H1 (cell line): ENCODE measurements at regions not wholly inside any gene's neighbourhood (a gene's known extent, or its start where the extent isn't known, plus 50 kb on each side); places are given as distances from the start of the nearest gene placed in this dataset.

Experiments
- BACH1 ChIP-seq: IDR thresholded peaks from 2 replicates; pipeline ENCODE4 v1.6.1; 2012; ENCODE audit warnings: low read length, improper control_type of control experiment
- CTBP2 ChIP-seq: IDR thresholded peaks from 2 replicates; pipeline ENCODE4 v1.7.0; 2011; ENCODE audit warnings: borderline replicate concordance, mild to moderate bottlenecking, moderate library complexity, mixed read lengths, low read length; ENCODE audit not compliant: insufficient read depth, insufficient read length
- EGR1 ChIP-seq: IDR thresholded peaks from 2 replicates; pipeline ENCODE4 v1.6.1; 2011; ENCODE audit warnings: low read depth, low read length, borderline replicate concordance
- EP300 ChIP-seq, 2 experiments: IDR thresholded peaks; 1 replicate in 1 of 2; 2 replicates in 1 of 2; pipeline ENCODE4 v1.6.1; 2011 to 2012; ENCODE audit warnings: low read depth in 2 of 2, low read length in 2 of 2, mild to moderate bottlenecking in 2 of 2, borderline replicate concordance in 1 of 2, inconsistent platforms in 1 of 2, moderate library complexity in 1 of 2
- FOSL1 ChIP-seq: IDR thresholded peaks from 2 replicates; pipeline ENCODE4 v1.6.1; 2011; ENCODE audit warnings: mild to moderate bottlenecking, low read depth, low read length, moderate library complexity; ENCODE audit not compliant: insufficient read depth
- HDAC6 ChIP-seq: IDR thresholded peaks from one replicate; pipeline ENCODE4 v1.7.1; 2012; ENCODE audit warnings: low read depth, mild to moderate bottlenecking, inconsistent platforms, low read length, moderate library complexity
- SIRT6 ChIP-seq: IDR thresholded peaks from one replicate; pipeline ENCODE4 v1.7.1; 2012; ENCODE audit warnings: low read length, inconsistent platforms
- SP1 ChIP-seq: IDR thresholded peaks from 2 replicates; pipeline ENCODE4 v1.6.1; 2011; ENCODE audit warnings: low read depth, low read length
- SP2 ChIP-seq: IDR thresholded peaks from 2 replicates; pipeline ENCODE4 v1.6.1; 2012; ENCODE audit warnings: mild to moderate bottlenecking, low read length, inconsistent platforms
- TAF1 ChIP-seq: IDR thresholded peaks from 2 replicates; pipeline ENCODE4 v1.6.1; 2011; ENCODE audit warnings: mild to moderate bottlenecking, low read depth, low read length
- TF ChIP-seq, protein P1 (sequence below): fragments of 300-600 bp; sonication (generic); IDR thresholded peaks from 2 replicates; pipeline ENCODE4 v1.7.1; 2012; ENCODE audit warnings: low read length, moderate library complexity, mild to moderate bottlenecking, inconsistent platforms; ENCODE audit not compliant: insufficient replicate concordance
- TF ChIP-seq, protein P2 (sequence below): IDR thresholded peaks from 2 replicates; pipeline ENCODE4 v1.6.1; 2011; ENCODE audit warnings: low read length, improper control_type of control experiment

DNA sequence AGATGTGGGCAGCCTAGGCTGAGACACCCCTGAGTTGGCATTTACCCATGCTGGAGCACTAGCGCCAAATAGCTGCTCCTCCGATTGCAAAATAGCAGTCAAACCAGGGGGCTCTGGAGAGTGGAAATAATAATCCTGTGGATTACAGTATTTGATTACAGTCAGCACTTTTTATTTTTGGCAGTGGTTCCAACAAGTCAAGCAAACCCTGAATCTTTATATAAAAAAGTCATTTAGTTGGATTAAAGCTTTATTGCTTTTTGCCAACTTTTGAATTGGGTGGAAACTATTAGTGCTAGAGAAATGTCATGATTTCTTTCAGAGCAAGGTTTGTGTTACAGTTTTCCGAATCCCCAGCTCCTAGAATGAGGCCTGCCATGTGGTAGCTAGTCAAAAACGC lies 99.3 kb upstream of the FAM20A start (continued):
- TF ChIP-seq, protein P1, sequence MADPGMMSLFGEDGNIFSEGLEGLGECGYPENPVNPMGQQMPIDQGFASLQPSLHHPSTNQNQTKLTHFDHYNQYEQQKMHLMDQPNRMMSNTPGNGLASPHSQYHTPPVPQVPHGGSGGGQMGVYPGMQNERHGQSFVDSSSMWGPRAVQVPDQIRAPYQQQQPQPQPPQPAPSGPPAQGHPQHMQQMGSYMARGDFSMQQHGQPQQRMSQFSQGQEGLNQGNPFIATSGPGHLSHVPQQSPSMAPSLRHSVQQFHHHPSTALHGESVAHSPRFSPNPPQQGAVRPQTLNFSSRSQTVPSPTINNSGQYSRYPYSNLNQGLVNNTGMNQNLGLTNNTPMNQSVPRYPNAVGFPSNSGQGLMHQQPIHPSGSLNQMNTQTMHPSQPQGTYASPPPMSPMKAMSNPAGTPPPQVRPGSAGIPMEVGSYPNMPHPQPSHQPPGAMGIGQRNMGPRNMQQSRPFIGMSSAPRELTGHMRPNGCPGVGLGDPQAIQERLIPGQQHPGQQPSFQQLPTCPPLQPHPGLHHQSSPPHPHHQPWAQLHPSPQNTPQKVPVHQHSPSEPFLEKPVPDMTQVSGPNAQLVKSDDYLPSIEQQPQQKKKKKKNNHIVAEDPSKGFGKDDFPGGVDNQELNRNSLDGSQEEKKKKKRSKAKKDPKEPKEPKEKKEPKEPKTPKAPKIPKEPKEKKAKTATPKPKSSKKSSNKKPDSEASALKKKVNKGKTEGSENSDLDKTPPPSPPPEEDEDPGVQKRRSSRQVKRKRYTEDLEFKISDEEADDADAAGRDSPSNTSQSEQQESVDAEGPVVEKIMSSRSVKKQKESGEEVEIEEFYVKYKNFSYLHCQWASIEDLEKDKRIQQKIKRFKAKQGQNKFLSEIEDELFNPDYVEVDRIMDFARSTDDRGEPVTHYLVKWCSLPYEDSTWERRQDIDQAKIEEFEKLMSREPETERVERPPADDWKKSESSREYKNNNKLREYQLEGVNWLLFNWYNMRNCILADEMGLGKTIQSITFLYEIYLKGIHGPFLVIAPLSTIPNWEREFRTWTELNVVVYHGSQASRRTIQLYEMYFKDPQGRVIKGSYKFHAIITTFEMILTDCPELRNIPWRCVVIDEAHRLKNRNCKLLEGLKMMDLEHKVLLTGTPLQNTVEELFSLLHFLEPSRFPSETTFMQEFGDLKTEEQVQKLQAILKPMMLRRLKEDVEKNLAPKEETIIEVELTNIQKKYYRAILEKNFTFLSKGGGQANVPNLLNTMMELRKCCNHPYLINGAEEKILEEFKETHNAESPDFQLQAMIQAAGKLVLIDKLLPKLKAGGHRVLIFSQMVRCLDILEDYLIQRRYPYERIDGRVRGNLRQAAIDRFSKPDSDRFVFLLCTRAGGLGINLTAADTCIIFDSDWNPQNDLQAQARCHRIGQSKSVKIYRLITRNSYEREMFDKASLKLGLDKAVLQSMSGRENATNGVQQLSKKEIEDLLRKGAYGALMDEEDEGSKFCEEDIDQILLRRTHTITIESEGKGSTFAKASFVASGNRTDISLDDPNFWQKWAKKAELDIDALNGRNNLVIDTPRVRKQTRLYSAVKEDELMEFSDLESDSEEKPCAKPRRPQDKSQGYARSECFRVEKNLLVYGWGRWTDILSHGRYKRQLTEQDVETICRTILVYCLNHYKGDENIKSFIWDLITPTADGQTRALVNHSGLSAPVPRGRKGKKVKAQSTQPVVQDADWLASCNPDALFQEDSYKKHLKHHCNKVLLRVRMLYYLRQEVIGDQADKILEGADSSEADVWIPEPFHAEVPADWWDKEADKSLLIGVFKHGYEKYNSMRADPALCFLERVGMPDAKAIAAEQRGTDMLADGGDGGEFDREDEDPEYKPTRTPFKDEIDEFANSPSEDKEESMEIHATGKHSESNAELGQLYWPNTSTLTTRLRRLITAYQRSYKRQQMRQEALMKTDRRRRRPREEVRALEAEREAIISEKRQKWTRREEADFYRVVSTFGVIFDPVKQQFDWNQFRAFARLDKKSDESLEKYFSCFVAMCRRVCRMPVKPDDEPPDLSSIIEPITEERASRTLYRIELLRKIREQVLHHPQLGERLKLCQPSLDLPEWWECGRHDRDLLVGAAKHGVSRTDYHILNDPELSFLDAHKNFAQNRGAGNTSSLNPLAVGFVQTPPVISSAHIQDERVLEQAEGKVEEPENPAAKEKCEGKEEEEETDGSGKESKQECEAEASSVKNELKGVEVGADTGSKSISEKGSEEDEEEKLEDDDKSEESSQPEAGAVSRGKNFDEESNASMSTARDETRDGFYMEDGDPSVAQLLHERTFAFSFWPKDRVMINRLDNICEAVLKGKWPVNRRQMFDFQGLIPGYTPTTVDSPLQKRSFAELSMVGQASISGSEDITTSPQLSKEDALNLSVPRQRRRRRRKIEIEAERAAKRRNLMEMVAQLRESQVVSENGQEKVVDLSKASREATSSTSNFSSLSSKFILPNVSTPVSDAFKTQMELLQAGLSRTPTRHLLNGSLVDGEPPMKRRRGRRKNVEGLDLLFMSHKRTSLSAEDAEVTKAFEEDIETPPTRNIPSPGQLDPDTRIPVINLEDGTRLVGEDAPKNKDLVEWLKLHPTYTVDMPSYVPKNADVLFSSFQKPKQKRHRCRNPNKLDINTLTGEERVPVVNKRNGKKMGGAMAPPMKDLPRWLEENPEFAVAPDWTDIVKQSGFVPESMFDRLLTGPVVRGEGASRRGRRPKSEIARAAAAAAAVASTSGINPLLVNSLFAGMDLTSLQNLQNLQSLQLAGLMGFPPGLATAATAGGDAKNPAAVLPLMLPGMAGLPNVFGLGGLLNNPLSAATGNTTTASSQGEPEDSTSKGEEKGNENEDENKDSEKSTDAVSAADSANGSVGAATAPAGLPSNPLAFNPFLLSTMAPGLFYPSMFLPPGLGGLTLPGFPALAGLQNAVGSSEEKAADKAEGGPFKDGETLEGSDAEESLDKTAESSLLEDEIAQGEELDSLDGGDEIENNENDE, result no peak
- no peak for TF ChIP-seq BACH1
- no peak for TF ChIP-seq HDAC6
- no peak for TF ChIP-seq SIRT6
- no peak for TF ChIP-seq FOSL1
- no peak for TF ChIP-seq SP1
- TF ChIP-seq EGR1, result no peak
- TF ChIP-seq EP300 (IDR thresholded peaks at IDR 0.05; ENCODE audit: borderline replicate concordance in 1 of 2, low read depth in 2 of 2, low read length in 2 of 2), result no peak
- no peak for TF ChIP-seq TAF1
- no peak for TF ChIP-seq CTBP2
- TF ChIP-seq SP2, result no peak
- TF ChIP-seq, protein P2, sequence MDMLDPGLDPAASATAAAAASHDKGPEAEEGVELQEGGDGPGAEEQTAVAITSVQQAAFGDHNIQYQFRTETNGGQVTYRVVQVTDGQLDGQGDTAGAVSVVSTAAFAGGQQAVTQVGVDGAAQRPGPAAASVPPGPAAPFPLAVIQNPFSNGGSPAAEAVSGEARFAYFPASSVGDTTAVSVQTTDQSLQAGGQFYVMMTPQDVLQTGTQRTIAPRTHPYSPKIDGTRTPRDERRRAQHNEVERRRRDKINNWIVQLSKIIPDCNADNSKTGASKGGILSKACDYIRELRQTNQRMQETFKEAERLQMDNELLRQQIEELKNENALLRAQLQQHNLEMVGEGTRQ, result no peak
